Testis (tissue), 2 donors: ENCODE measurements at regions not wholly inside any gene's neighbourhood (a gene's known extent, or its start where the extent isn't known, plus 50 kb on each side); places are given as distances from the start of the nearest gene placed in this dataset.

Experiments
- CTCF ChIP-seq, 3 experiments: fragments of 450-650 bp in 2 of 3; fragments of 200-600 bp in 1 of 3; sonication (generic) in 1 of 3; IDR thresholded peaks; one replicate each; pipeline ENCODE4 v1.5.1; 2016 to 2019; ENCODE audit warnings: antibody characterized with exemption in 3 of 3, mild to moderate bottlenecking in 2 of 3, moderate library complexity in 1 of 3
- POLR2A ChIP-seq: fragments of 450-650 bp; IDR thresholded peaks from one replicate; pipeline ENCODE4 v1.6.1; 2017; ENCODE audit warnings: antibody characterized with exemption, mild to moderate bottlenecking, moderate library complexity

GRCh38 chr2:167480986-167481309, 592.7 kb downstream of the XIRP2 start:
- no peak for TF ChIP-seq POLR2A
- TF ChIP-seq CTCF (IDR thresholded peaks at IDR 0.05) = no peak
